Left lung (tissue), 4 donors: ENCODE measurements at regions not wholly inside any gene's neighbourhood (a gene's known extent, or its start where the extent isn't known, plus 50 kb on each side); places are given as distances from the start of the nearest gene placed in this dataset.

Experiments used
- ATAC-seq: fragments of 200-7000 bp; cut with Tn5 transposase; one replicate; pipeline ENCODE4 v1.9.1; 2020; ENCODE audit warnings: moderate library complexity
- DNase-seq, 4 donors: peaks; one replicate each; pipeline ENCODE4 v3.0.0-alpha.2; 2013 to 2020
- H3K27ac ChIP-seq, 2 donors: fragments of 200-600 bp; sonication (generic) in 1 of 2; one replicate each; pipeline versions ENCODE4 v1.5.0 to v1.8.0; 2020 to 2021
- H3K27me3 ChIP-seq, 2 donors: fragments of 200-600 bp; sonication (generic) in 1 of 2; one replicate each; pipeline versions ENCODE4 v1.5.0 to v1.8.0; 2020 to 2021
- H3K36me3 ChIP-seq, 2 donors: fragments of 200-600 bp; sonication (generic) in 1 of 2; one replicate each; pipeline versions ENCODE4 v1.5.0 to v1.8.0; 2020 to 2021
- H3K4me1 ChIP-seq, 2 donors: fragments of 200-600 bp; one replicate each; pipeline ENCODE4 v1.8.0; 2021
- H3K4me3 ChIP-seq, 2 donors: fragments of 200-600 bp; sonication (generic) in 1 of 2; one replicate each; pipeline versions ENCODE4 v1.5.0 to v1.8.0; 2020 to 2021; ENCODE audit warnings: mild to moderate bottlenecking in 1 of 2
- H3K9me3 ChIP-seq, 2 donors: fragments of 200-600 bp; sonication (generic) in 1 of 2; one replicate each; pipeline versions ENCODE4 v1.5.0 to v1.8.0; 2020 to 2021
- CTCF ChIP-seq, 2 donors: fragments of 200-600 bp; sonication (generic) in 1 of 2; IDR thresholded peaks; one replicate each; pipeline versions ENCODE4 v1.5.0 to v1.8.0; 2021; ENCODE audit warnings: antibody characterized with exemption in 2 of 2
- intact Hi-C, 2 donors: fragments of 100-400 bp; cut with DNase I; formaldehyde crosslinking; loops; one replicate each; pipeline versions ENCODE4 v1.11.2 to v1.14.2; 2022
- donor health status: DM: no; HTN: yes; CAD: no.
- donor health status: DM: no; HTN: no; CAD: no.

- no peaks in the 10 kb centered on the region for H3K27me3 ChIP-seq
- DNase-seq (no peak), ATAC-seq (no peak)
- intact Hi-C loops: no loop called here
- H3K4me1 ChIP-seq: peaks cover 0 to 22% of the 10 kb centered on the region in 2 donors
- no peak overlapping the region for H3K27ac ChIP-seq
- TF ChIP-seq CTCF (IDR thresholded peaks at IDR 0.05): no peak
- H3K9me3 ChIP-seq: no peaks in the 10 kb centered on the region
- no peaks in the 10 kb centered on the region for H3K36me3 ChIP-seq
- H3K4me3 ChIP-seq: no peak overlapping the region
Observed at GRCh38 chr3:171956705-171957104, 82.7 kb upstream of the FNDC3B start.

GRCh38 chr3:171959532-171960089 lies 79.8 kb upstream of the FNDC3B start:
- Histone ChIP-seq H3K4me1 (peaks cover 0 to 17% of the 10 kb centered on the region in 2 donors), H3K9me3 (no peaks in the 10 kb centered on the region), H3K27ac (no peak overlapping the region), H3K27me3 (no peaks in the 10 kb centered on the region), H3K4me3 (no peak overlapping the region), H3K36me3 (no peaks in the 10 kb centered on the region)
- no peak for TF ChIP-seq CTCF (IDR thresholded peaks at IDR 0.05)
- intact Hi-C loops: no loop called here
- DNase-seq: no peak
- no peak for ATAC-seq

GRCh38 chr3:171960159-171960558 lies 79.2 kb upstream of the FNDC3B start:
- H3K27me3 ChIP-seq: no peaks in the 10 kb centered on the region
- no peak for DNase-seq
- TF ChIP-seq CTCF (IDR thresholded peaks at IDR 0.05): no peak
- H3K27ac ChIP-seq: no peak overlapping the region
- intact Hi-C loops: no loop called here
- H3K9me3 ChIP-seq: no peaks in the 10 kb centered on the region
- no peak for ATAC-seq
- H3K4me3 ChIP-seq: no peak overlapping the region
- peaks cover 0 to 17% of the 10 kb centered on the region in 2 donors for H3K4me1 ChIP-seq
- H3K36me3 ChIP-seq: no peaks in the 10 kb centered on the region

- Histone ChIP-seq H3K4me1 (peaks cover 7 to 34% of the 10 kb centered on the region in 2 donors), H3K27me3 (no peaks in the 10 kb centered on the region), H3K36me3 (no peaks in the 10 kb centered on the region), H3K4me3 (no peak overlapping the region), H3K27ac (no peak overlapping the region), H3K9me3 (no peaks in the 10 kb centered on the region)
- no peak for DNase-seq
- no peak for ATAC-seq
- intact Hi-C loops: no loop called here
- TF ChIP-seq CTCF (IDR thresholded peaks at IDR 0.05): no peak
Observed at GRCh38 chr3:171962137-171962720, 77.1 kb upstream of the FNDC3B start.

- H3K27me3 ChIP-seq: no peaks in the 10 kb centered on the region
- intact Hi-C loops: no loop called here
- no peak overlapping the region for H3K27ac ChIP-seq
- peaks cover 12 to 48% of the 10 kb centered on the region in 2 donors for H3K4me1 ChIP-seq
- DNase-seq: no peak
- TF ChIP-seq CTCF (IDR thresholded peaks at IDR 0.05): no peak
- H3K36me3 ChIP-seq: no peaks in the 10 kb centered on the region
- H3K9me3 ChIP-seq: no peaks in the 10 kb centered on the region
- ATAC-seq: no peak
- H3K4me3 ChIP-seq: no peak overlapping the region
Observed at GRCh38 chr3:171963546-171963945, 75.8 kb upstream of the FNDC3B start.
